Adrenal gland (tissue), 5 donors: ENCODE measurements at regions not wholly inside any gene's neighbourhood (a gene's known extent, or its start where the extent isn't known, plus 50 kb on each side); places are given as distances from the start of the nearest gene placed in this dataset.

ENCODE experiments used
- POLR2A ChIP-seq, 2 donors: fragments of 450-650 bp; IDR thresholded peaks; one replicate each; pipeline ENCODE4 v1.6.1; 2017; ENCODE audit warnings: antibody characterized with exemption in 2 of 2, mild to moderate bottlenecking in 2 of 2, moderate library complexity in 1 of 2
- TF ChIP-seq, protein P1 (sequence below), 6 experiments: fragments of 450-650 bp in 4 of 6; fragments of 200-600 bp in 2 of 6; sonication (generic) in 1 of 6; IDR thresholded peaks; 1 replicate in 5 of 6; 2 replicates in 1 of 6; pipeline versions ENCODE4 v1.5.1 to v1.8.0; 2016 to 2021; ENCODE audit warnings: antibody characterized with exemption in 6 of 6, mild to moderate bottlenecking in 2 of 6, moderate library complexity in 1 of 6
- donor health status: DM: no; HTN: no; CAD: no.

DNA sequence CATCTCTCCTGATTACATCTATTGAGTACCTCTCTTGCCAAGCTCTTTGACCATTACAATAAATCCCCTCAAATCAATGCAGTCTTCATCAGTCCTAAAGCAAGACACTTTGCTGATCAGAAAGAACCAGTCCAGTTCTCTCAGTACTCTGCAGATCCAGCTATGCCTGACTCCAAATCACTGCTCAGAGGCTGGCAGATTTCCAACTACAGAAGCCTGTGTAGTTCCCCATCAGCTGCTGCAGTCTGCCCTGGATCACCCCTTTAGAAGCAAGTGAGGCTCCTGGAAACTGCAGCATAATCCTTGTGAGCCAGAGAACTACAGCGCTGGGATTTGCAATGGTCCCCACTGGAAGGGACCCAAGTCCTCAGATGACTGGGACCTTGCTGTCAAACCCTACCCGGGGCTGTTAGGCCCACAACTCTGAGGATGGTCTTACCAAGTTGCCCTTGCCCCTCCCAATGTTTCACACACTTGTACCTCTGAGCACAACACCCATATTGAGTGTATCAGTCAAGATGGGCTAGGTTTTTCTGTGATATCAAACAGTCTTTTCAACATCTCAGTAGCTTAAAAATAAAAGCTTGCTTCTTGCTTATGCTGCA is 81.9 kb upstream of the TOPAZ1 start:
- TF ChIP-seq, protein P1, sequence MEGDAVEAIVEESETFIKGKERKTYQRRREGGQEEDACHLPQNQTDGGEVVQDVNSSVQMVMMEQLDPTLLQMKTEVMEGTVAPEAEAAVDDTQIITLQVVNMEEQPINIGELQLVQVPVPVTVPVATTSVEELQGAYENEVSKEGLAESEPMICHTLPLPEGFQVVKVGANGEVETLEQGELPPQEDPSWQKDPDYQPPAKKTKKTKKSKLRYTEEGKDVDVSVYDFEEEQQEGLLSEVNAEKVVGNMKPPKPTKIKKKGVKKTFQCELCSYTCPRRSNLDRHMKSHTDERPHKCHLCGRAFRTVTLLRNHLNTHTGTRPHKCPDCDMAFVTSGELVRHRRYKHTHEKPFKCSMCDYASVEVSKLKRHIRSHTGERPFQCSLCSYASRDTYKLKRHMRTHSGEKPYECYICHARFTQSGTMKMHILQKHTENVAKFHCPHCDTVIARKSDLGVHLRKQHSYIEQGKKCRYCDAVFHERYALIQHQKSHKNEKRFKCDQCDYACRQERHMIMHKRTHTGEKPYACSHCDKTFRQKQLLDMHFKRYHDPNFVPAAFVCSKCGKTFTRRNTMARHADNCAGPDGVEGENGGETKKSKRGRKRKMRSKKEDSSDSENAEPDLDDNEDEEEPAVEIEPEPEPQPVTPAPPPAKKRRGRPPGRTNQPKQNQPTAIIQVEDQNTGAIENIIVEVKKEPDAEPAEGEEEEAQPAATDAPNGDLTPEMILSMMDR (IDR thresholded peaks at IDR 0.05), result no peak
- no peak for TF ChIP-seq POLR2A (IDR thresholded peaks at IDR 0.05)
